HG02588 (cell line): ENCODE measurements at regions not wholly inside any gene's neighbourhood (a gene's known extent, or its start where the extent isn't known, plus 50 kb on each side); places are given as distances from the start of the nearest gene placed in this dataset.

Source experiments
- ATAC-seq: cut with Tn5 transposase; IDR thresholded peaks from one replicate; pipeline ENCODE4 v1.9.1; 2021; ENCODE audit warnings: mild to moderate bottlenecking, moderate library complexity; ENCODE audit not compliant: unreplicated experiment

GRCh38 chr3:170753421-170754310 is 116.3 kb downstream of the RPL22L1 start:
- ATAC-seq = no peak

- no peak for ATAC-seq
Measured at GRCh38 chr3:170752571-170753155, 117.3 kb downstream of the RPL22L1 start.

GRCh38 chr3:170751899-170752293 is 118.1 kb downstream of the RPL22L1 start:
- no peak for ATAC-seq

- no peak for ATAC-seq
Measured at GRCh38 chr3:170751083-170751898, 118.7 kb downstream of the RPL22L1 start.

- ATAC-seq = no peak
Measured at GRCh38 chr3:170750478-170750830, 119.5 kb downstream of the RPL22L1 start.

GRCh38 chr3:170749765-170750477 is 120.1 kb downstream of the RPL22L1 start:
- ATAC-seq = no peak

- ATAC-seq = no peak
Measured at GRCh38 chr3:170749185-170749584, 120.8 kb downstream of the RPL22L1 start.

GRCh38 chr3:170746175-170746942 is 123.6 kb downstream of the RPL22L1 start:
- no peak for ATAC-seq

- ATAC-seq = no peak
Measured at GRCh38 chr3:170745211-170745718, 124.7 kb downstream of the RPL22L1 start.

GRCh38 chr3:170741756-170742529 is 128.1 kb downstream of the RPL22L1 start:
- ATAC-seq = no peak

- ATAC-seq = no peak
Measured at GRCh38 chr3:170740726-170741591, 129.0 kb downstream of the RPL22L1 start.

- no peak for ATAC-seq
Measured at GRCh38 chr3:170740285-170740684, 129.7 kb downstream of the RPL22L1 start.

GRCh38 chr3:170739410-170739809 is 130.6 kb downstream of the RPL22L1 start:
- no peak for ATAC-seq

GRCh38 chr3:170738766-170739165 is 131.2 kb downstream of the RPL22L1 start:
- no peak for ATAC-seq

- no peak for ATAC-seq
Measured at GRCh38 chr3:170737498-170738162, 132.4 kb downstream of the RPL22L1 start.

- no peak for ATAC-seq
Measured at GRCh38 chr3:170735821-170736220, 134.2 kb downstream of the RPL22L1 start.

- no peak for ATAC-seq
Measured at GRCh38 chr3:170734735-170735065, 135.3 kb downstream of the RPL22L1 start.
